ENCODE measurements at regions not wholly inside any gene's neighbourhood (a gene's known extent, or its start where the extent isn't known, plus 50 kb on each side); places are given as distances from the start of the nearest gene placed in this dataset.
"Not testable (repeated sequence)": the region's sequence is repeated elsewhere in the genome, so short reads cannot be mapped to it uniquely, and the experiment has no call there.

DNA sequence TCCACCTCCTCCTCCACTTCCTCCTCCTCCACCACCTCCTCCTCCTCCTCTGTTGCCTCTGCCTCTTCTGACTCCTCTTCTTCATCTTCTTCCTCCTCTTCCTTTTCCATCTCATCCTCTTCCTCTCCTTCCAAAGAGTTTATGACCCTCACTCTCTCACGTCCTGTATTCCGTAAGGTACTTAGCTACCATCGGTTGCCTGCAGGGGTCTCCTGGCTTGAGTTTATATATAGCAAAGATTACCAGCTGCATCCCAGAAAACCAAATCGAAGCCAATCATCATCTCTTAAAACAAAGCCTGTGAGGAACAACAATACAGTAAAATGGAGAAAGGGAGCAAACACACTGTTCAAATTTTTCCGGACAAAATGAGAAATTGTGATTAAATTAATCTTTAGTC lies 317.4 kb downstream of the C3orf38 start:
- H3K27me3 ChIP-seq (replicated peaks; ENCODE audit: insufficient read depth), result no peaks in the 10 kb centered on the region
- intact Hi-C loops (cut with DNase I), result no loop called here
- H3K27ac ChIP-seq, result no peak overlapping the region
- H3K36me3 ChIP-seq, result no peaks in the 10 kb centered on the region
- DNase-seq (ENCODE audit: low spot score), result no peak
- TF ChIP-seq, protein P1, sequence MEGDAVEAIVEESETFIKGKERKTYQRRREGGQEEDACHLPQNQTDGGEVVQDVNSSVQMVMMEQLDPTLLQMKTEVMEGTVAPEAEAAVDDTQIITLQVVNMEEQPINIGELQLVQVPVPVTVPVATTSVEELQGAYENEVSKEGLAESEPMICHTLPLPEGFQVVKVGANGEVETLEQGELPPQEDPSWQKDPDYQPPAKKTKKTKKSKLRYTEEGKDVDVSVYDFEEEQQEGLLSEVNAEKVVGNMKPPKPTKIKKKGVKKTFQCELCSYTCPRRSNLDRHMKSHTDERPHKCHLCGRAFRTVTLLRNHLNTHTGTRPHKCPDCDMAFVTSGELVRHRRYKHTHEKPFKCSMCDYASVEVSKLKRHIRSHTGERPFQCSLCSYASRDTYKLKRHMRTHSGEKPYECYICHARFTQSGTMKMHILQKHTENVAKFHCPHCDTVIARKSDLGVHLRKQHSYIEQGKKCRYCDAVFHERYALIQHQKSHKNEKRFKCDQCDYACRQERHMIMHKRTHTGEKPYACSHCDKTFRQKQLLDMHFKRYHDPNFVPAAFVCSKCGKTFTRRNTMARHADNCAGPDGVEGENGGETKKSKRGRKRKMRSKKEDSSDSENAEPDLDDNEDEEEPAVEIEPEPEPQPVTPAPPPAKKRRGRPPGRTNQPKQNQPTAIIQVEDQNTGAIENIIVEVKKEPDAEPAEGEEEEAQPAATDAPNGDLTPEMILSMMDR (IDR thresholded peaks at IDR 0.05), result no peak
- TF ChIP-seq POLR2A (IDR thresholded peaks at IDR 0.05) (no peak), POLR2AphosphoS5 (IDR thresholded peaks at IDR 0.05) (no peak)
- WGBS, result 84% methylated on average over 5 of the region's 5 CpGs
- no peaks in the 10 kb centered on the region for H3K4me1 ChIP-seq (replicated peaks)
- H3K4me3 ChIP-seq, result no peak overlapping the region
- H3K9me3 ChIP-seq, result no peaks in the 10 kb centered on the region

DNA sequence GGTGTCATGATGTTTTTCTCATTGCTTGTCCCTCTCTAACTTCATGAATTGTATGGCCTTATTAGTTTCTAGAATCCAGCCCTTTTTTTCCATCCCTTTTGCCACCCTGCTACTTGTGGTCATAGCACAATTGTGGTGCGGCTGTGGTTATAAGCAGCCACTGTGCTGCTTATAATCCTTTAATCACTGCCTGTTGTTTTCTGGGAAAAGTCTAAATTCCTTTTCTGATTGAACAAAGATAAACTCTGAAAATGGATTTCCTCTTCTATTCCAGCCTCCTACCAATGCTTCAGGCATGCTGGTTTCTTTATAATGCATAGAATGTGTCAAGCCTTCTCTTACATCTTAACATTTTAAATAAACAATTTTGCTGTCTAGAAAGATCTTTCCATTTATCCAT lies 319.5 kb downstream of the C3orf38 start:
- Histone ChIP-seq H3K9me3 (no peaks in the 10 kb centered on the region), H3K27ac (no peak overlapping the region), H3K27me3 (replicated peaks; ENCODE audit: insufficient read depth) (no peaks in the 10 kb centered on the region), H3K36me3 (no peaks in the 10 kb centered on the region), H3K4me1 (replicated peaks) (no peaks in the 10 kb centered on the region), H3K4me3 (no peak overlapping the region)
- 92% methylated on average over 1 of the region's 1 CpG for WGBS
- TF ChIP-seq, protein P1 (IDR thresholded peaks at IDR 0.05), result no peak
- TF ChIP-seq POLR2A (IDR thresholded peaks at IDR 0.05), result no peak
- TF ChIP-seq POLR2AphosphoS5 (IDR thresholded peaks at IDR 0.05), result no peak
- no peak for DNase-seq (ENCODE audit: low spot score)
- intact Hi-C loops (cut with DNase I), result no loop called here

DNA sequence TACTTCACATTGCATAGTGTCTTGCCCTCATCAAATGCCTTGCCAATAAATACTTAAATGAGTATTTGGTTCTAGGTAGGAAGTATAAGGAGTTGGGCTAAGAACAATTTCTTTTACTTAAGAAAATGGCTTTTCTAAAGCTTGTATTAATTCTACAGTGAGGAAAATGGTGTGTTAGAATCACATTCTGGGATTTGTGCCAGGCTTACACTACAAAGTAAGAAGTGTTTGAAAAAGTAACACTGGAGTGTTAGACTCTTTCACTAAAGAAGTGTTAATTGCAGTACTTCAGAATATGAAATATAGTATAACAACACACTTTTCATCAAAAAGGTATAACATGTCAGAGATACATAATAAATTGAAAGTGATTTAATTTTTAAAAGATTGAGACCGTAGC lies 328.7 kb downstream of the C3orf38 start:
- 0% methylated on average over 1 of the region's 1 CpG for WGBS
- no peak for DNase-seq (ENCODE audit: low spot score)

DNA sequence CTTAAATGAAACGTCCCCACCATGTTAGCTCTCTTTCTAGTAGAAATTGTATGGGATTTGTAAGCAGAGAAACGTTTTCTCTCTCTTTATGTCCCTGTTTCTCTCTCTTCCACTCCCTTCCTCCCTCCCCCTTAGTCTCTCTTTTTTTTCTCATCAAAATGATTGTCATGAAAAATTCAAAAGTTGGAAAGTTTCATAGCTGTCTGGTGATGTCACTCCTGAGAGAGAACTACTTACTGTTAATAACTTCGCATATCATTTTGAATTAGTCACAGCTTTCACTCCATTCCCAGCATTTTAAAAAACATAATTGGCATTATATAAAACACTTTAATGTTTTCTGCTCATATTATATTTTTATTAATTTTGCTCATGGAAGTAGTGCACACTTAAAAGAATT lies 331.1 kb downstream of the C3orf38 start:
- no peak for DNase-seq (ENCODE audit: low spot score)
- intact Hi-C loops (cut with DNase I), result no loop called here
- WGBS, result 68% methylated on average over 3 of the region's 3 CpGs
- Histone ChIP-seq H3K27me3 (replicated peaks; ENCODE audit: insufficient read depth) (no peaks in the 10 kb centered on the region), H3K4me3 (no peak overlapping the region), H3K9me3 (no peaks in the 10 kb centered on the region), H3K36me3 (no peaks in the 10 kb centered on the region), H3K4me1 (replicated peaks) (no peaks in the 10 kb centered on the region), H3K27ac (no peak overlapping the region)
- TF ChIP-seq POLR2AphosphoS5 (IDR thresholded peaks at IDR 0.05), result no peak
- TF ChIP-seq POLR2A (IDR thresholded peaks at IDR 0.05), result no peak
- TF ChIP-seq, protein P1 (IDR thresholded peaks at IDR 0.05), result no peak

More for the DNA sequence above, 328.7 kb downstream of the C3orf38 start:
- Histone ChIP-seq H3K9me3 (no peaks in the 10 kb centered on the region), H3K4me3 (no peak overlapping the region), H3K36me3 (no peaks in the 10 kb centered on the region), H3K4me1 (replicated peaks) (no peaks in the 10 kb centered on the region), H3K27ac (no peak overlapping the region), H3K27me3 (replicated peaks; ENCODE audit: insufficient read depth) (no peaks in the 10 kb centered on the region)
- intact Hi-C loops (cut with DNase I), result no loop called here
- TF ChIP-seq, protein P1 (IDR thresholded peaks at IDR 0.05), result no peak
- no peak for TF ChIP-seq POLR2AphosphoS5 (IDR thresholded peaks at IDR 0.05)
- TF ChIP-seq POLR2A (IDR thresholded peaks at IDR 0.05), result no peak

DNA sequence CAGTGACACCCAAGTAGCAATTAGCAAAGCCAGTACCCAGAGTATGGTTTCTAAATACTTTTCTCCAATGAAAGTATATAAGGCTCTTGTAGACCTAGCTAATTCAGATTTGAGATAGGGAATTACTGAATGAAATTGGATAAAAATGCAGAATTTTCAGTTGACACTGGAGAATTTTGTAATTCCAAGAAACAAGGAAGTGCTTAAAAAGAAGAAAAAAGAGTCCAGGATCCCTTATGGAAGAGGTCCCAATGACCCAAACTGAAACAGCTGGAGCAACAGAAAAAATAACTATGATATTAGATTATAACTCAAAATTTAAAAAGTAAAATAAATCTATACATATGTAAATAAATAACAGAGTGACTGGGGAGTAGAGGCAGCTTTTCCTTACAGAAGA lies 335.2 kb downstream of the C3orf38 start:
- intact Hi-C loops (cut with DNase I), result no loop called here
- H3K27me3 ChIP-seq (replicated peaks; ENCODE audit: insufficient read depth), result no peaks in the 10 kb centered on the region
- no peaks in the 10 kb centered on the region for H3K36me3 ChIP-seq
- no peak for DNase-seq (ENCODE audit: low spot score)
- no peaks in the 10 kb centered on the region for H3K4me1 ChIP-seq (replicated peaks)
- H3K27ac ChIP-seq, result no peak overlapping the region
- TF ChIP-seq, protein P1 (IDR thresholded peaks at IDR 0.05), result no peak
- TF ChIP-seq POLR2A (IDR thresholded peaks at IDR 0.05), result no peak
- TF ChIP-seq POLR2AphosphoS5 (IDR thresholded peaks at IDR 0.05), result no peak
- H3K9me3 ChIP-seq, result no peaks in the 10 kb centered on the region
- H3K4me3 ChIP-seq, result no peak overlapping the region

DNA sequence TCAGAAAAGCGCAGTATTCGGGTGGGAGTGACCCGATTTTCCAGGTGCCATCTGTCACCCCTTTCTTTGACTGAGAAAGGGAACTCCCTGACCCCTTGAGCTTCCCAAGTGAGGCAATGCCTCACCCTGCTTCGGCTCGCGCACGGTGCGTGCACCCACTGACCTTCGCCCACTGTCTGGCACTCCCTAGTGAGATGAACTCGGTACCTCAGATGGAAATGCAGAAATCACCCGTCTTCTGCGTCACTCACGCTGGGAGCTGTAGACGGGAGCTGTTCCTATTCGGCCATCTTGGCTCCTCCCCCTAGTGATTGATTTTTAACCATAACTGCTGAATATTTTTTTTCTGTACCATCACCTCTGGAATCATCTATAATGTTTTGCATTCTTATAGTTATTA lies 359.1 kb downstream of the C3orf38 start:
- DNase-seq (ENCODE audit: low spot score); H3K27ac ChIP-seq; H3K27me3 ChIP-seq (replicated peaks; ENCODE audit: insufficient read depth); intact Hi-C loops (cut with DNase I); H3K4me1 ChIP-seq (replicated peaks); H3K36me3 ChIP-seq; H3K4me3 ChIP-seq; H3K9me3 ChIP-seq: not testable (repeated sequence)
- WGBS, result 93% methylated on average over 15 of the region's 15 CpGs

Data from prostate gland (tissue), 2 donors.